Esophagus squamous epithelium (tissue), 4 donors: ENCODE measurements at regions not wholly inside any gene's neighbourhood (a gene's known extent, or its start where the extent isn't known, plus 50 kb on each side); places are given as distances from the start of the nearest gene placed in this dataset.

ENCODE experiments used
- CTCF ChIP-seq, 6 experiments: fragments of 450-650 bp in 4 of 6; fragments of 200-600 bp in 2 of 6; sonication (generic) in 2 of 6; IDR thresholded peaks; one replicate each; pipeline ENCODE4 v1.5.1; 2016 to 2019; ENCODE audit warnings: antibody characterized with exemption in 6 of 6, mild to moderate bottlenecking in 4 of 6, moderate library complexity in 4 of 6
- POLR2A ChIP-seq, 4 donors: fragments of 450-650 bp; IDR thresholded peaks; one replicate each; pipeline ENCODE4 v1.6.1; 2017; ENCODE audit warnings: antibody characterized with exemption in 4 of 4, mild to moderate bottlenecking in 4 of 4, moderate library complexity in 3 of 4

- no peak for TF ChIP-seq CTCF (IDR thresholded peaks at IDR 0.05)
- TF ChIP-seq POLR2A (IDR thresholded peaks at IDR 0.05): no peak
These were observed 776.7 kb downstream of the CDH11 start for GRCh38 chr16:64345142-64345541.
